ENCODE measurements at regions not wholly inside any gene's neighbourhood (a gene's known extent, or its start where the extent isn't known, plus 50 kb on each side); places are given as distances from the start of the nearest gene placed in this dataset.
"Not testable (repeated sequence)": the region's sequence is repeated elsewhere in the genome, so short reads cannot be mapped to it uniquely, and the experiment has no call there.

DNA sequence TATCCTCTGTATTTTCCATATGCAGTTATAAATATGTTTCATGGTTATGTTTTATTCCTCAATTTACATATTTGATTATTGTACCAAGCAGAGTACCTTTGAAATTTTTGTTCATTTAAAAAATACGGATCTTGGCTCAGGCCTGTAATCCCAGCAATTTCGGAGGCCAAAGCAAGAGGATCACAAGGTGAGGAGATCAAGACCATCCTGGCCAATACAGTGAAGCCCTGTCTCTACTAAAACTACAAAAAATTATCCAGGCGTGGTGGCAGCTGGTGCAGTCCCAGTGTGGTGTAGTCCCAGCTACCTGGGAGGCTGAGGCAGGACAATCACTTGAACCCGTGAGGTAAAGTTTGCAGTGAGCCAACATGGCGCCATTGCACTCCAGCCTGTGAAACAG lies 251.2 kb upstream of the TPTE start:
- H3K9me3 ChIP-seq; H3K4me1 ChIP-seq; DNase-seq; H3K27ac ChIP-seq; H3K4me3 ChIP-seq; intact Hi-C loops (cut with DNase I); H3K36me3 ChIP-seq; H3K27me3 ChIP-seq (ENCODE audit: low read depth): not testable (repeated sequence)
- peak in 1 of 2 donors; percentile 56 for ATAC-seq

DNA sequence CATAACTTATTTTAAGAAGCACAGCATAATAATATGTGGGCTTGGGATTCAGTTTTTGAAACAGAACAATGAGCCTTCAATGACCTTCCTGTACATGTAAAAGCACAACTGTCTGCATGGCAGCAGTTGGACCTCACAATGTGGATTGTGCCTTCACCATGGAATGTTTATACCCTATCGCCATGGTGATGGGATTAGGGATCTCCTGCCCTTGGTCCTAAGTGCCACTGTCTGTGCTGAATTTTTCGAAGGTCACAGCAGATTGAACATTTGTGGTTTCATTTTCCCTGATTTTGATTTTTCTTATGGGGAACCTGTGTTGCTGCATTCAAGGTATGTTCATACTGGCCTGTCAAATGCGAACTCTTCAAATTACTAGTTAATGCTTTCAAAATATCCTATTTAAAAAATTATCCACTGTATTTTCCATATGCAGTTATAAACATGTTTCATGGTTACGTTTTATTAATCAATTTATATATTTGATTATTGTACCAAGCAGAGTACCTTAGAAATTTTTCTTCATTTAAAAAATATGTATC lies 249.6 kb upstream of the TPTE start:
- ATAC-seq, result peak in 1 of 2 donors; percentile 42
- H3K4me3 ChIP-seq; DNase-seq; H3K9me3 ChIP-seq; intact Hi-C loops (cut with DNase I); H3K27ac ChIP-seq; H3K36me3 ChIP-seq; H3K4me1 ChIP-seq; H3K27me3 ChIP-seq (ENCODE audit: low read depth): not testable (repeated sequence)

DNA sequence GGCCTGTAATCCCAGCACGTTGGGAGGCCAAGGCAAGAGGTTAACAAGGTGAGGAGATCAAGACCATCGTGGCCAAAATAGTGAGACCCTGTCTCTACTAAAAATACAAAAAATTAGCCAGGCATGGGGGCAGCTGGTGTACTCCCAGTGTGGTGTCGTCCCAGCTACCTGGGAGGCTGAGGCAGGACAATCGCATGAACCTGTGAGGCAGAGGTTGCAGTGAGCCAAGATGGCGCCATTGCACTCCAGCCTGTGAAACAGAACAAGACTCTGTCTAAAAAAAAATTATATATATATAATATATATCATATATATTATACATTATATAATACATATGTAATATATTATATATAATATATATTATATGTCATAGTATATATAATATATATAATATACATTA lies 249.2 kb upstream of the TPTE start:
- intact Hi-C loops (cut with DNase I), result no loop called here
- Histone ChIP-seq H3K9me3 (peaks cover 7% of the 10 kb centered on the region), H3K27ac (no peak overlapping the region), H3K4me3 (no peak overlapping the region), H3K4me1 (no peaks in the 10 kb centered on the region), H3K27me3 (ENCODE audit: low read depth) (no peaks in the 10 kb centered on the region), H3K36me3 (no peaks in the 10 kb centered on the region)
- peak in 1 of 2 donors; percentile 96 for ATAC-seq
- DNase-seq, result peak; percentile 11
- TF ChIP-seq, protein P1, sequence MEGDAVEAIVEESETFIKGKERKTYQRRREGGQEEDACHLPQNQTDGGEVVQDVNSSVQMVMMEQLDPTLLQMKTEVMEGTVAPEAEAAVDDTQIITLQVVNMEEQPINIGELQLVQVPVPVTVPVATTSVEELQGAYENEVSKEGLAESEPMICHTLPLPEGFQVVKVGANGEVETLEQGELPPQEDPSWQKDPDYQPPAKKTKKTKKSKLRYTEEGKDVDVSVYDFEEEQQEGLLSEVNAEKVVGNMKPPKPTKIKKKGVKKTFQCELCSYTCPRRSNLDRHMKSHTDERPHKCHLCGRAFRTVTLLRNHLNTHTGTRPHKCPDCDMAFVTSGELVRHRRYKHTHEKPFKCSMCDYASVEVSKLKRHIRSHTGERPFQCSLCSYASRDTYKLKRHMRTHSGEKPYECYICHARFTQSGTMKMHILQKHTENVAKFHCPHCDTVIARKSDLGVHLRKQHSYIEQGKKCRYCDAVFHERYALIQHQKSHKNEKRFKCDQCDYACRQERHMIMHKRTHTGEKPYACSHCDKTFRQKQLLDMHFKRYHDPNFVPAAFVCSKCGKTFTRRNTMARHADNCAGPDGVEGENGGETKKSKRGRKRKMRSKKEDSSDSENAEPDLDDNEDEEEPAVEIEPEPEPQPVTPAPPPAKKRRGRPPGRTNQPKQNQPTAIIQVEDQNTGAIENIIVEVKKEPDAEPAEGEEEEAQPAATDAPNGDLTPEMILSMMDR (IDR thresholded peaks at IDR 0.05), result no peak

DNA sequence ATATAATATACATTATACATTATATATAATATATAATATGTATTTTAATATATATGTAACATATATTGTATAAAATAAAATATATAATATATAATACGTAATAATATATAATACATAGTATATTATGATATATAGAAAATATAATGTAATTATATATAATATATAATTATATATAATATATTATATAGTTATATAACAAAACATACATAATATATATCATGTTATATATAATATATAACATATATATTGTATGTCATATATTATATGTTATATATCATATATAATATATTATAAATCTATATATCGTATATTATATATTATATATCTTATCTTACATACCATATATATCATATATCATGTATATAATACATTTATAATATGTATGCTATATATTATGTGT lies 248.2 kb upstream of the TPTE start:
- Histone ChIP-seq H3K27ac (no peak overlapping the region), H3K4me1 (no peaks in the 10 kb centered on the region), H3K36me3 (no peaks in the 10 kb centered on the region), H3K9me3 (peaks cover 7% of the 10 kb centered on the region), H3K4me3 (no peak overlapping the region), H3K27me3 (ENCODE audit: low read depth) (no peaks in the 10 kb centered on the region)
- intact Hi-C loops (cut with DNase I), result no loop called here
- TF ChIP-seq, protein P1 (IDR thresholded peaks at IDR 0.05), result no peak
- no peak for DNase-seq
- ATAC-seq, result no peak

DNA sequence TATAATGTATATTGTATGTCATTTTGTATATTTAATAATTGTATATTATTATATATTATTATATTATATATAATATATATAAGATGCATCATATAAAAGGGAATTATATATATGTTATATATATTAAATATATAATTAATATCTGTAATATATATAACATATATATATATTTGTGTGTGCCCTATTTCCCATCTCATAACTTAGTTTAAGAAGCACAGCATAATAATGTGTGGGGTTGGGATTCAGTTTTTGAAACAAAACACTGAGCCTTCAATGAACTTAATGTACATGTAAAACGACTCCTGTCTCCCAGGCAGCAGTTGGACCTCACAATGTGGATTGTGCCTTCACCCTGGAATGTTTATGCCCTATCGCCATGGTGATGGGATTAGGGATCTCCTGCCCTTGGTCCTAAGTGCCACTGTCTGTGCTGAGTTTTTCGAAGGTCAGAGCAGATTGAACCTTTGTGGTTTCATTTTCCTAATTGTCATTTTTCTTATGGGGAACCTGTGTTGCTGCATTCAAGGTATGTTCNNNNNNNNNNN lies 247.5 kb upstream of the TPTE start:
- DNase-seq; H3K27ac ChIP-seq; H3K9me3 ChIP-seq; H3K27me3 ChIP-seq (ENCODE audit: low read depth); intact Hi-C loops (cut with DNase I); H3K4me3 ChIP-seq; H3K4me1 ChIP-seq; H3K36me3 ChIP-seq: not testable (repeated sequence)
- ATAC-seq, result peak in 1 of 2 donors; percentile 93
